Neutrophil (primary cell): ENCODE measurements at regions not wholly inside any gene's neighbourhood (a gene's known extent, or its start where the extent isn't known, plus 50 kb on each side); places are given as distances from the start of the nearest gene placed in this dataset.

Experiments used
- H3K27ac ChIP-seq: fragments of 200-600 bp; sonication (generic); 2 replicates; pipeline ENCODE4 v1.5.1; 2016; ENCODE audit warnings: mild to moderate bottlenecking, moderate library complexity
- H3K27me3 ChIP-seq: fragments of 200-600 bp; sonication (generic); 2 replicates; pipeline ENCODE4 v1.6.0; 2016; ENCODE audit warnings: mild to moderate bottlenecking
- H3K36me3 ChIP-seq: fragments of 200-600 bp; sonication (generic); 2 replicates; pipeline ENCODE4 v1.5.1; 2017
- H3K4me1 ChIP-seq, 2 experiments: fragments of 200-600 bp in 1 of 2; sonication (generic) in 1 of 2; 1 replicate in 1 of 2; 2 replicates in 1 of 2; pipeline versions ENCODE4 v1.5.1 to v1.6.1; 2013 to 2016; ENCODE audit warnings: low read depth in 1 of 2, low read length in 1 of 2, mild to moderate bottlenecking in 1 of 2, moderate library complexity in 1 of 2; ENCODE audit not compliant: control insufficient read depth in 1 of 2, insufficient read depth in 1 of 2
- H3K4me3 ChIP-seq, 2 experiments: fragments of 200-600 bp in 1 of 2; sonication (generic) in 1 of 2; 1 replicate in 1 of 2; 2 replicates in 1 of 2; pipeline ENCODE4 v1.5.1; 2013 to 2016; ENCODE audit warnings: low read depth in 1 of 2, low read length in 1 of 2, mild to moderate bottlenecking in 1 of 2, moderate library complexity in 1 of 2
- H3K9me3 ChIP-seq: fragments of 200-600 bp; sonication (generic); 2 replicates; pipeline ENCODE4 v1.5.1; 2016
- CTCF ChIP-seq: fragments of 200-600 bp; sonication (generic); IDR thresholded peaks from 2 replicates; pipeline ENCODE4 v1.5.1; 2016; ENCODE audit warnings: antibody characterized with exemption

GRCh38 chr11:128058580-128059208 is 528.7 kb downstream of the ETS1 start:
- no peaks in the 10 kb centered on the region for H3K36me3 ChIP-seq
- H3K4me3 ChIP-seq = no peak overlapping the region
- no peaks in the 10 kb centered on the region for H3K27me3 ChIP-seq

GRCh38 chr11:128057786-128058395 is 529.5 kb downstream of the ETS1 start:
- H3K9me3 ChIP-seq = no peaks in the 10 kb centered on the region
- H3K4me1 ChIP-seq = peaks cover 15 to 20% of the 10 kb centered on the region in 2 experiments
- H3K36me3 ChIP-seq = no peaks in the 10 kb centered on the region
- TF ChIP-seq CTCF = no peak
- no peaks in the 10 kb centered on the region for H3K27me3 ChIP-seq
- no peak overlapping the region for H3K4me3 ChIP-seq
- no peak overlapping the region for H3K27ac ChIP-seq

More at GRCh38 chr11:128058580-128059208, 528.7 kb downstream of the ETS1 start:
- Histone ChIP-seq H3K4me1 (peaks cover 11 to 12% of the 10 kb centered on the region in 2 experiments), H3K27ac (no peak overlapping the region), H3K9me3 (no peaks in the 10 kb centered on the region)
- no peak for TF ChIP-seq CTCF

GRCh38 chr11:128055576-128056217 is 531.7 kb downstream of the ETS1 start:
- Histone ChIP-seq H3K27me3 (no peaks in the 10 kb centered on the region), H3K4me1 (peaks cover 32 to 42% of the 10 kb centered on the region in 2 experiments), H3K4me3 (no peak overlapping the region), H3K36me3 (no peaks in the 10 kb centered on the region), H3K9me3 (no peaks in the 10 kb centered on the region), H3K27ac (no peak overlapping the region)
- no peak for TF ChIP-seq CTCF

GRCh38 chr11:128053981-128054931 is 533.1 kb downstream of the ETS1 start:
- Histone ChIP-seq H3K9me3 (no peaks in the 10 kb centered on the region), H3K27ac (peak overlapping the region; percentile 75), H3K4me1 (peaks cover 32 to 43% of the 10 kb centered on the region in 2 experiments), H3K27me3 (no peaks in the 10 kb centered on the region), H3K36me3 (no peaks in the 10 kb centered on the region), H3K4me3 (peak overlapping the region; percentile 8 to 27)
- TF ChIP-seq CTCF = no peak

GRCh38 chr11:128052912-128053641 is 534.3 kb downstream of the ETS1 start:
- Histone ChIP-seq H3K9me3 (no peaks in the 10 kb centered on the region), H3K27me3 (no peaks in the 10 kb centered on the region), H3K36me3 (no peaks in the 10 kb centered on the region), H3K4me3 (no peak overlapping the region), H3K4me1 (peaks cover 32 to 43% of the 10 kb centered on the region in 2 experiments), H3K27ac (peak overlapping the region; percentile 75)
- no peak for TF ChIP-seq CTCF
